ENCODE measurements at regions not wholly inside any gene's neighbourhood (a gene's known extent, or its start where the extent isn't known, plus 50 kb on each side); places are given as distances from the start of the nearest gene placed in this dataset.
"Not testable (repeated sequence)": the region's sequence is repeated elsewhere in the genome, so short reads cannot be mapped to it uniquely, and the experiment has no call there.

DNA sequence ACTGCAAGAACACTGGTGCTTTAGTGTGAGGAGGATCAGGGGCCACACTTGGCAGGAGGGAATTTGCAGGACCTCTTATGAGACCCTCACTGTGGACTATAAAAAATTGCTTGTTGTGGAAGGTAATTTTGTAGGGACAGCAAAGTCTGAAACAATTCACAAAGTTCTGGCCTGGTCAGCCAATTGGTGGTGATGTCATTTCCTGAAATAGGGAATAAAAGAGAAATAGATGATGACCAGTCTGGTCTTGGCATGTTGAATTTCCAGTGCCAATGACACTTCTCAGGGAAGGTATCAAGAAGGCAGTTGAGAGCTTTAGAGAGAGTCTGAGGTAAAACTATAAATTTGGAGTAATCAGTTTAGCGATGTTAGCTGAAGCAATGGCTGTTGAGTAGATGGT is 129.3 kb upstream of the LMNTD1 start:
- DNase-seq (ENCODE audit: low read depth in 4 of 4, low spot score in 2 of 4): no peak

- DNase-seq (ENCODE audit: low read depth in 4 of 4, low spot score in 2 of 4): no peak
These were observed 131.0 kb upstream of the LMNTD1 start for GRCh38 chr12:25684070-25684469.

GRCh38 chr12:25686351-25686750 is 133.3 kb upstream of the LMNTD1 start:
- DNase-seq (ENCODE audit: low read depth in 4 of 4, low spot score in 2 of 4): no peak

- no peak for DNase-seq (ENCODE audit: low read depth in 4 of 4, low spot score in 2 of 4)
These were observed 134.1 kb upstream of the LMNTD1 start for GRCh38 chr12:25687226-25687625.

GRCh38 chr12:25688851-25689250 is 135.8 kb upstream of the LMNTD1 start:
- DNase-seq (ENCODE audit: low read depth in 4 of 4, low spot score in 2 of 4): not testable (repeated sequence)

- DNase-seq (ENCODE audit: low read depth in 4 of 4, low spot score in 2 of 4): no peak
These were observed 137.0 kb upstream of the LMNTD1 start for GRCh38 chr12:25689996-25690501.

DNA sequence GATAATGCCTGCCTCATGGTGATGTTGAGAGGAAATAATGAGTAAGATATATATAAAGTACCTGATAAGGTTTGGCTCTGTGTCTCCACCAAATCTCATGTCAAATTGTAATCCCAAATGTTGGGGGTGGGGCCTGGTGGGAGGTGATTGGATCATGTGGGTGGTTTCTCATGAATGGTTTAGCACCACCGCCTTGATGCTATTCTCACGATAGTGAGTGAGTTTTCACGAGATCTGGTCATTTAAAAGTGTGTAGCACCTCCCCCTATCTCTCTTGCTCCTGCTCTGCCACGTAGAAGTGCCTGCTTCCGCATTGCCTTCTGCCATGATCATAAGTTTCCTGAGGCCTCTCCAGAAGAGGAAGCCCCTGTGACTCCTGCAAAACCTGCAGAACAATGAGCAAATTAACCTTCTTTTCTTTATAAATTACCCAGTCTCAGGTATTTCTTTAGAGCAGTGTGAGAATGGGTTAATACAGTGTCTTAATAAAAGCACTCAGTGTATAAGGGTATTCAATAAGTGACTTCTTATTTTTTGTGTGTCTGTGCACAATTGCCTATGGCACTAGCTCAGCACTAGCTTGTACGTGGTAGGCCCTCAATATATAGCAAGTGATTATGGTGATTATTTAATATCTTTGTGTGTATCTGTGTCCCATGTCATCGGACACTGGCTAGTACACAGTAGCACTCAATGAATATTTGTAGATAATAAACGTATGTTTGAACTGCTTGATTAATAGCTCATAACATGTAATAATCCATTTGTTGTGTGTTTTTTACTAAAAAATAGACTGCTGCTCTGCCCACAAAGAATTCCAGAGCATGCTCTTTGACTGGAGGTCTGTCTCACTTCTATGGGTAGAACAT is 138.1 kb upstream of the LMNTD1 start:
- DNase-seq (ENCODE audit: low read depth in 4 of 4, low spot score in 2 of 4): no peak

- DNase-seq (ENCODE audit: low read depth in 4 of 4, low spot score in 2 of 4): no peak
These were observed 138.7 kb upstream of the LMNTD1 start for GRCh38 chr12:25691865-25692114.

GRCh38 chr12:25692115-25693035 is 139.3 kb upstream of the LMNTD1 start:
- DNase-seq (ENCODE audit: low read depth in 4 of 4, low spot score in 2 of 4): peak in 2 of 4 donors; percentile 37 to 43

DNA sequence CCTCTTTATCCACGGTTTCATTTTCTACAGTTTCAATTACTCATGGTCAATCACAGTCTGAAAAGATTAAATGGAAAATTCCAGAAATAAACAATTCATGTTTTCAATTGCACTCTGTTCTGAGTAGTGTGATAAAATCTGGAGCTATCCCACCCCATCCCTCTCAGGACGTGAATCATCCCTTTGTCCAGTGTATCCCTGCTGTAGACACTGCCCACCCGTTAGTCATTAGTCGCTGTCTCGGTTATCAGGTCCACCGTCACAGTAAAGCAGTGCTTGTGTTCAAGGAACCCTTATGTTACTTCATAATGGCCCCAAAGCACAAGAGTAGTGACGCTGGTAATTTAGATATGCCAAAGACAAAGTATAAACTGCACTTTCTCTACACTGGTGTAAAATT is 141.0 kb upstream of the LMNTD1 start:
- no peak for DNase-seq (ENCODE audit: low read depth in 4 of 4, low spot score in 2 of 4)

- DNase-seq (ENCODE audit: low read depth in 4 of 4, low spot score in 2 of 4): peak in 3 of 4 donors; percentile 11 to 44 (median 43)
These were observed 142.5 kb upstream of the LMNTD1 start for GRCh38 chr12:25695574-25695973.

- no peak for DNase-seq (ENCODE audit: low read depth in 4 of 4, low spot score in 2 of 4)
These were observed 145.7 kb upstream of the LMNTD1 start for GRCh38 chr12:25698772-25699171.

DNA sequence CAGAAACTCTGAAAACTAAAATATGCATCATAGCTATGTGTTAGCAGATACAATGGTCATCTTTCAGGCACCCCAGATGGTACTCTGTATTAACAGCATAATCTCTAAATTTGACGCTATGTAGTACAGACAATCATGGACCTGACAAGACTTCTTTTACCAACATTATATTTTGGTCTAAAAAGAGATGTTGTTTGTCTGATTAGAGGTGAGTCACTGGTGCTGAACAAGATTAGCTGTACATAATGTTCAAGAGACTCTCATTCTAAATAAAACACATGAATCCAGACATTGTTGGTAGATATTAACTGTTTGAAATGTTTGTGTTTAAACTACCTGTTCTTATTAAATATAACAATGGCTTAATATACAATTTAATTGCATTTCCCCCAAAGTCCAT is 146.4 kb upstream of the LMNTD1 start:
- DNase-seq (ENCODE audit: low read depth in 4 of 4, low spot score in 2 of 4): no peak

GRCh38 chr12:25701290-25701689 is 148.2 kb upstream of the LMNTD1 start:
- no peak for DNase-seq (ENCODE audit: low read depth in 4 of 4, low spot score in 2 of 4)

DNA sequence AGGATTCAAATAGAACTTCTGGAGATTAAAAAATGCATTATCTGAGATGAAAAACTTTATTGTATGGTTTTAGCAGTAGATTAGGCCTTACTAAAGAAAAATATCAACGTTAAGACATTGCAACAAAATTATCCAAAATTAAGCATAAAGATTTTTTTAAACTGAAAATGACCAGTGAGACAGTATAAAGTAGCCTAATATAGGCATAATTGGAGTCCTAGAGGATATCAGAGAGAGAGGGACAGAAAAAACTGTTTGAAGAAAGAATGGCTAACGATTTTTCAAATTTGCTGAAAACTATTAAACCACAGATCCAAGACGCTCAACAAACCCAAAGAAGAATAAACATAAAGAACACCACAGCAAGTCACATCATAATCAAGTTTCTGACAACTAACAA is 149.5 kb upstream of the LMNTD1 start:
- DNase-seq (ENCODE audit: low read depth in 4 of 4, low spot score in 2 of 4): no peak

- DNase-seq (ENCODE audit: low read depth in 4 of 4, low spot score in 2 of 4): no peak
These were observed 152.2 kb upstream of the LMNTD1 start for GRCh38 chr12:25705261-25705660.

GRCh38 chr12:25706646-25707045 is 153.6 kb upstream of the LMNTD1 start:
- DNase-seq (ENCODE audit: low read depth in 4 of 4, low spot score in 2 of 4): not testable (repeated sequence)

- DNase-seq (ENCODE audit: low read depth in 4 of 4, low spot score in 2 of 4): no peak
These were observed 154.0 kb upstream of the LMNTD1 start for GRCh38 chr12:25707056-25707455.

GRCh38 chr12:25708661-25709060 is 155.6 kb upstream of the LMNTD1 start:
- DNase-seq (ENCODE audit: low read depth in 4 of 4, low spot score in 2 of 4): no peak

GRCh38 chr12:25710128-25710527 is 157.0 kb upstream of the LMNTD1 start:
- DNase-seq (ENCODE audit: low read depth in 4 of 4, low spot score in 2 of 4): no peak

DNA sequence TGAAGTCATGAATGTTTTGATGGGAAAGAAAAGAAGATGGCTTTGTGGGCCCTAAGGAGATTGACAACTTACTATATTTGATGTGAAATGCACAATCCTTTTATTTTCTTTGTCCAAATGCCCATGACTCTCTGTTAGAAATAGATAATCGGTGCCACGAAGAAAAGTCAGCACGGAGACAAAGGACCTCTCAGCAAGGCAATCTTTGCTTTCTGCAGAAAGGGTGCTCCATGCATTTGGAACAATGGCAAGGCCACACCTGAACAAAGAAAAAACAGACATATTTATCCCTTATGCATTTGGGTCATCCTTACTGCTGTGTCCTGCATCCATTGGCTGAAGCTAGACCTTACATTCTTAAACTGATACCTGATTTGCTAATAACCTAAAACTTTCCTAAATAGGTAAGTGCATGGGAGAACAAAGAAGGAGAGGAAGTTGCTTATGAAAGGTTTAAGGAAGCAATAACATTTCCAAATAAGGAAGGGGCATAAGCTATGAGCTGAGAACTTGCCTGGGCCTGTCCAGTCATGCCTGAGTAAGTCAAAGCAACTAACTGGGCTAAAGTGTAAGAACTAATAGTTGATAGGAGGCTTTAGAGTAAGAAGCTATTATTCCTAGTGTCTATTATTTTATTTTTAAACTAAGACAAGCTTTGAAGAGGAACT is 158.0 kb upstream of the LMNTD1 start:
- DNase-seq (ENCODE audit: low read depth in 4 of 4, low spot score in 2 of 4): not testable (repeated sequence)
